Activated CD4-positive, alpha-beta T cell treated with anti-CD3 and anti-CD28 coated beads, Interleukin-2, Interleukin-6, amounts not matched to agents 100 ng/mL and 50 ng/mL, durations not matched to agents 16 hours and 8 hours (primary cell): ENCODE measurements at regions not wholly inside any gene's neighbourhood (a gene's known extent, or its start where the extent isn't known, plus 50 kb on each side); places are given as distances from the start of the nearest gene placed in this dataset.
A peak's percentile ranks its signal among the peaks of the same experiment; 100 is the strongest.
"Not testable (repeated sequence)": the region's sequence is repeated elsewhere in the genome, so short reads cannot be mapped to it uniquely, and the experiment has no call there.

Source experiments
- DNase-seq: peaks from one replicate; pipeline ENCODE4 v3.0.0-alpha.2; 2020

DNA sequence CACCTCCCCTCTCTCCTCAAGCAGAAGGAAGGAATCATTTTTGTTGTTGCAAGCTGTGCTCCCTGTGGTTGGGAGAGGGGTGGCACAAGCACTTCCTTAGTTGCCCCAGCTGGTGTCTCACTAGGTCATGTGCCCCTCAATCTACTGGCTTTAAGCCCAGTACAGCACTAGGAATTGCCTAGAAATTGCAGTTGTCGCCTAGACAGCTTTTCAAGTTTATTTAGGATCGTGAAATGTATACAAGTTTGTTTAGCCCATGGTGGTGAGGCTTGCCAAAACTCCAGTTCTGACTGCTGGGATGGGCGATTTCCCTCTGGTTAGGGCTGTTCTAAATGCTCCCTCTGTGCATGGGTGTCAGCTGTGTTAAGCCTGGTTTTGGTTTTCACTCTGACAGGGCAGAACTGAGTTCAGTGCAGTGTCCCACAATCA is 126.8 kb upstream of the ZNF644 start:
- DNase-seq: no peak

DNA sequence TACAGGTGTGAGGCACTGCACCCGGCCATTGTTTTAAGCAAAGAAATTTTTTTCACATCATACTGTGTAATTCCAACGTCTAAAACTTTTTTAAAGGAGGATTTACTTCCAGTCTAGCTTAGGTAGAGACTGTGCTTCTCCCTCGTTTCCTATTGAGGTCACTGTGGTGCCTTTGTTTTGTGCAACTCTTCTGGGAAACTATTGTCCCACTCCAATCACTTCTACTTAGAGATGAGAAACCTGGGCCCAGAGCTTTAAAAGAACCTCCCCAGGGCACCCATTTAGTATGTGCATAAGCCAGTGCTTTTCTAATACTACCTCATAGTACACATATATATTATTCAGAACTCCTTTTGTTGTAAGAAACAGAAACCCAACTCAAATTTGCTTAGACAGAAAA is 120.0 kb upstream of the ZNF644 start:
- no peak for DNase-seq

DNA sequence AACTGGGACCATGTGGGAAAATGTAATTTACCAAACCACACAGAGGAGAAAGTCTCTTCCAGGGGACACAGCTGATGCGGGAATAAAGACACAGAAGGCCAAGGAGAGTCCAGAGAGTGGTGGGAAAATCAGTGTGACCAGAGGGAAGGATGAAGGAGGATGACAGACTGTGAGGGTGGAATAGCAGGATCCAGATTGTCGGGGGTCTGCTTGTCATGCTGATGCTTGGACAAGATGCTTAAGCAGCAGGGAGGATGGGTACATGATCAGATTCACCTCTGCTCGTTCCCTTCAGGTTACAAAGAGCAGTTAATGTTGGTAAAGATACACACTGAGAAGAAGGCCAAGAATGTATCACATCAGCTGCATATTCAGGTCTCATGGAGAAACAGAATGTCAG is 117.1 kb upstream of the ZNF644 start:
- DNase-seq: no peak

DNA sequence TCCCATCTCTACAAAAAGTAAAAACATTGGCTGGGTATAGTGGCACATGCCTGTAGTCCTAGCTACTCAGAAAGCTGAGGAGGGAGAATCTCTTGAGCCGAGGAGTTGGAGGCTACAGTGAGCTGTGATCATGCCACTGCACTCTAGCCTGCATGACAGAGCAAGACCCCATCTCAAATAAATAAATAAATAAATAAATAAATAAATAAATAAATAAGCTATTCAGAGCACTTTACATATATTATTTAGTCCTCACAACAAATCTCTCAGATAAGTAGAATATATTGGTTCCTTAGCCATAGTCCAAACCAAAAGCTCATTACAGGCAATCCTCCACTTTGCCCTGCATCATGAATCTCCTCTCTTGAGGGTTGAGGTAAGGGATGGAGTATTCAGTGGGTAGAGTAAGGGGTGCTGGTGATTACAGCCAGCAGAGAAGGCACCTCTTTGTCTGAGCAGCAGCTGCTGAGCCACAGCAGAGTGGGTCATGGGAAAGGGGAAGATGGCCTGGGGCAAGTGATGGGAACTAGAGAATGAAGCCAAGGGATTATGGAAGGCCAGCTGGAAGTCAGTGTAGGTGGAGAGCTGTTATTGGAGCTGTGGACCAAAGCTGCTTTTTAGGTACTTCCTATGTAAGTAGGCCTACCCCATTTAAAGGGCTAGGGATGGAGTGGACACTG is 115.5 kb upstream of the ZNF644 start:
- no peak for DNase-seq

DNA sequence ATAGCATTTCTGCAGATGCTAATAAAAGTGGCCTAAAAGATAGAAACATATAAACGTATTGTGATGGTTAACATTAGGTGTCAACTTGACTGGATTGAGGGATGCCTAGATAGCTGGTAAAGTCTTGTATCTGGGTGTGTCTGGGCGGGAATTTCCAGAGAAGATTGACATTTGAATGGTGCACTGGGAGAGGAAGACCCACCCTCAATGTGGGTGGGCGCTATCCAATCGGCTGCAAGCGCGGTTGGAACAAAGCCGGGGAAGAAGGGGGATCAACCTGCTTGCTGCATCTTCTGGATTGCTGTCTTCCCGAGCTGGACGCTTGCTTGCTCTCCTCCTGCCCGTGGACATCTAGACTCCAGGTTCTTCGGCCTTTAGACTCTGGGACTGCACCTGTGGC is 114.0 kb upstream of the ZNF644 start:
- DNase-seq: no peak

DNA sequence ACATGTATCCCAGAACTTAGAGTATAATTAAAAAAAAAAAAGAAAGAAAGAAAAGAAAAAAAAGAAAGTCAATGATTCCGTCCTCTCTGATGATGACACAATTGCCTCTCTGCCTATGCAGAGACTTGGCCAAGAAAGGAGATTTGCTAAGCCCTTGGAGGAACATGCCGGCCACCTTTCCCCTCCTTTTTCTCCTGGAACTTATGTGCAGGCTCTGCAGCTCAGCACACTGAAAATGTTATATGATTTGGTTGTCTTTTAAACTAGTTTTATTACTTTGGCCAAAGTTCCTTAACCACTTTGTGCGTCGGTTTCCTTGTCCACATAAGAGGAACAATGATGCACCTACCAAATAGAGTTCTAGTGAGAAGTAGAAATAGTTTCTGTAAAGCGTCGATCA is 111.4 kb upstream of the ZNF644 start:
- DNase-seq: no peak

DNA sequence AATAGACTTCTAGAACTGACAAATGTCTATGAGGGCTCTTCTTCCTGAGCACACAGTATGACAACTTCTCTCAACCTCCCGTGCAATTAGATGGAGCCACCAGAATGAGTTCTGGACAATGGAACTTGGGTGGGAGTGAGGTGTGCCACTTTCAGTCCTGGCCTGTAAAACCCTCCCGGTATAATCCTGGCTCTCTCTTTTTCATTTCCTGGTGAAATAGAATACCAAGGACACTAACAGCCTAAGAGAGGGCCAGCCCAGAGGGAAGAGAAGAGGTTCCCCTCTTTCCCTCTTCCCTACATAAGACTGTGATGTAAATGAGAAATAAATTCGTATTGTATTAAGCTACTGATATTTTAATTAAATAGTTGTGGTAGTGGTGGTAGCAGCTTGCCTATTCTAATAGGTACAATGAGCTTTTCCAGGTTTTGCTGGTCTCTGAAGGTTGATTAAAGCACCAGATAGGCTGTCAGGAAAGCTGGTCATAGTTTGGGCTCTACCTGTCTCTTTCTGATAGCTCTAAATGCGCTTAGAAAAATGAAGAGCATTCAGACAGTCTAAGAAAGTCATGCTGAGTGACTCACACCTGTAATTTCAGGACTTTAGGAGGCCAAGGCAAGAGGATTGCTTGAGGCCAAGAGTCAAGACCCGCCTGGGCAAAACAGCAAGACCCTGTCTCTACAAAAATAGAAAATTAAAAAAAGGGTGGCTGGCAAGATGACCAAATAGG is 108.6 kb upstream of the ZNF644 start:
- no peak for DNase-seq

DNA sequence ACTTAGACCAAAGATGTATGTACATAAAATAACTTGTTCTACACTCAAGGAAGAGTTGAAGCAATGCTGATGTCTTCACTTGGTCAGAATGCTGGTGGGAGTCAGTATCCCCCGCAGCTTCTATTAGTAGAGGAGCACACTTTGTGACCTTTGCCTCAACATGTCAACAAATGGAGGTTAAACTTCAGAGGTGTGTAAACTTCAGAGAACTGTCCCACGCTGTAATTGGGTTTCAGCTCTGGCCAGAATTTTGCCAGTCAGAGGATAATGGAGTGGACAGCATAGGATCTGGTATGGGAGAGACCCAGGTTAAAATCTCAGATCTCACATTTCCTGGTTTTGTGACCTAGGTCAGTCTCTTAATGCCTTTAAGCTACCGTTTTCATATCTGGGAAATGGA is 107.6 kb upstream of the ZNF644 start:
- DNase-seq: no peak

DNA sequence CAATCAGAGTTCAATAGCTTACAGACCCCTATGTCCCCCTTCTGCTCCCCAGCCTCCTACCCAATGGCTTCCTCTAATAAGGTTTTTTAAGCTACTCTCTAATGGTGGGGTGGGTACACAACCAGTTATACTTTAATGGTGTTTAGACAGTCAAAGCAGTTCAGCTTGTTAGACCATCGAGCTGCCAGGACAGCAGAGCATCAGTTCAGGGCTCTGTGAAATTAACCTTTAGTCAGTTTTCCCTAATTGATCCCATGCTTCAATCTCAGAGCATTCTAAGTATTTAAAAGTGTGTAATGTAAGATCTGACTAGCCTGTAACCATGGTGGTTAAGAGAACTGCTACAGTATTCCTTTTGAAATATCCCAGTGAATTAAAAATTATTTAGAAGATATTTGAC is 107.2 kb upstream of the ZNF644 start:
- DNase-seq: no peak

DNA sequence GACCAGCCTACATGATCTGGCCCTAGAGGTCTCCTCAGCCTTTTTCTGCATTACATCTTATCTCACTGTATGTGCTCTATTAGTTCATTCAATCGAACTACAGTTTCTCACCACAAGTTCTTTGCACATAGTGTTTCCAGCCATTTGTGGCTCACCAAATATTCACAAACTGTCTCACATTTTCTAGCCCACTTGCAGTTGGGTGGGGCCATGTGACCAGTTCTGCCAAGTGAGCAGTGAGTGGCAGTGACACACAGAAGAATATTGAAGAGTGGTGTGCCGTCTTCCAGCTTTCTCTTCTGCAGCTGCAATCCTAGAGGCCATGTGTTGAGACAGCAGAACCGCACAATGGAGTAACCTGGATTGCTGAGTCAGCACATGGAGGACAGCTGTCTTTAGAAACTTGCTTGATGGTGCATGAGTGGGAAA is 103.2 kb upstream of the ZNF644 start:
- peak; percentile 82 for DNase-seq

DNA sequence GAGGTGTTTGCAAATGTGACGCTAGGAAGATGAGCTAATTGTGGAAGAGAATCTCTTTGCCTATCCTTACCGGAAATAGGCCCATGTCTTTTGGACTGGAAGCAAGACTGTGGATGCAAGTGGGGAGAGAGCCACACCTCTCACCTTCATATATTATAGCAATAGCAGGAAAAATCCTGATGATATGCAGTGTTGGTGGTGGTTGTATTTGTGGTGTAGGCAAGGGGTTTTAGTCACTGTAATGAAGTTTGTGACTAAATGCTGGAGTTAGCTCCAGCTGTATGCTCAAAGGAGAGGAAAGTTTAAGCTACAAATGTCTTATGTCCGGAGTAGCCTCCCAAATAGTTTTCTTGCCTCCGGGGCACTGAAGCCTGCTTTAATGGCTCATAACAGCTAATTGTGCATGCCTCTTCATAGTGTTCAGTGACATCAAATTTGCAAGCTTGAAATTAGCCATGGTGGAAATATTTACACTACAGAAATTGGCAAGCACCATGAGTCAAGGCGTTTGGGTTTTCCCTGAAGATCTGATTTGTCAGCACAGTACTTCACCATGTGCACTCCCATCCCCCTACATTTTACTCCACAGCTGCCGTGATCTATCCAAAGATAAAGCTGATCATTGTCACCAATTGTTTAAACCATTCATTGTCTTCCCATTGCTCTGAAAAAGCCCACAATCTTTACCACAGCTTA is 102.6 kb upstream of the ZNF644 start:
- DNase-seq: peak; percentile 83

DNA sequence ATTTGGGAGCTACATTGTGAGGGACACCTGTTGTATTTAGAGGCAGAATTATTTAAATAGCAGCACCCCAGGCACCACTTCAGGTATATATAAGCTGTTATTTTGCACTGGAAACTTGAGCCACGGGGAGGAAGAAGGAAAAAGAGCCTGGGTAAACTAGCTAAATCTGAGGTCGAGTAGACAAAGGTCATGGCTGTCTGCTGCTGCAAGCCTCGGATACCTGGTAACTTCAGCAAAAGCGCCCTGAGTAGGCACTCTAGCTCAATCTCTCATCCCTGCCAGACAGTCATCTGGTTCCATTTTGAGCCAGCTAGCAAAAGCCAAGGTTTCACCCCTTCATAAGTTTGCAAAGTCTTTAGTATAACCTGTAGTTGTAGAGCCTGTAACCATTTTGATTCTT is 101.9 kb upstream of the ZNF644 start:
- peak; percentile 50 for DNase-seq

DNA sequence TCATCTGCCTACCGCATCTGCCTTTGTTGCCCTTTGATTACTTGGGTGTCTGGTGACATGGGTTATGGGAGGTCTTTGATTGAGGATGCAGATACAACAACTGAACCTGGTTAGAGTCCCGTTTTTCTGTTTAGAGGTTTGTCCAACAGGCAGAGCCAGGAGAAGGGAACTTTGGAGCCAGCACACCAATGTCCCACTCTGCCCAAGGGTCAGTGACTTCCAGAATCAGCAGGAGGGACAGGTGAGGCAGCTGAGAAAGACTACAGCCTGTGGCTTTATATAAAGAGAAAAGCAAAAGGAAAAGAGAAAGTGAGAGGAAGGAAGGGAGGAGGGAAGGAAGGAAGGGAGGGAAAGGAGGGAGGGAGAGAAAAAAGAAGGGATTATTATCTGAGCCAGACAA is 101.5 kb upstream of the ZNF644 start:
- DNase-seq: no peak

DNA sequence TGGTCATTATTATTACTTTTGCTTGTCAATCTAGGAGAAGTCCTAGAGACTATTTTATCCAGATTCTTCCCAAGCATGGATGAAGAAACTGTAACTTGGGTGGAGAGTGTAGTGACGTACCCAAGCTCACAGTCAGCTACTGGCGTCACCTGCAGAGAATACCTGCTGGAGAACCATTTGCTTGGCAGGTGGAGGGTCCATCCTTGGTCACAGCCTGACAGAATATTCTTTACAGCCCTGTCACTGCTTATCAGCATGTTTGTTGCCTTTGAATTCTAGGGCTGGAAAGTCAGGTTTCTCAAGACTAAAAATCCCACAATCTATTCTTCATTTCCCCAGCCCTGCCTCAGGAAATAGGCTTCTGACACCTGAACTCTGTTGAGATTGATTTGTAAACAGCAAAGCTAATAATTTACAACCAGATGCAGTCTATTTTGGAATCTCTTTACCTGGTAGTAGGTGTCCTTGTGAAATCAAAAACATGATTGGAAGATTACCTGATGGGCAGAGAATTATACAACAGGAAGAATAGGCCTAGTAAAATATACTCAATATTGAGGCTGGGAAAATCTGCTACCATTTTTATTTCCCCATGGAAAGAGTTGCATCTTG is 100.4 kb upstream of the ZNF644 start:
- no peak for DNase-seq

DNA sequence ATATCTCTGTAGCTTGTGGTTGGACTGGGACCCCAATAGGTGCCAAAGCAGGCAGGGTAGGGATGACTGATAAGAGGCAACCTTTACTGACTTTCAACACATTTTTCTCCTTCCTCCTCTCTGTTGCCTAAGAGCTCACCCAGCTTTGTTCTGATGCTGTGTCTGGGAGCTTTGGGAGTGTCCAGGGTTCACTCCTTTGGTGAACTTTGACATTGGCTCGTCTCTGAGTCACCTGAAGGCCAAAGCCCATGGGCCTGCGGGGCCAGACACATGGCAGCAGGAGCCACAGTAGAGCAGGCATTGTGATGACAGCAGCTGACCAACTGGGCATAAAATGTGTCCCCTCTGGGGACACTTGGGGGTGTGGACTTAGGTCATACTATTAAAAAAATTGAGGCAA is 99.5 kb upstream of the ZNF644 start:
- DNase-seq: no peak

DNA sequence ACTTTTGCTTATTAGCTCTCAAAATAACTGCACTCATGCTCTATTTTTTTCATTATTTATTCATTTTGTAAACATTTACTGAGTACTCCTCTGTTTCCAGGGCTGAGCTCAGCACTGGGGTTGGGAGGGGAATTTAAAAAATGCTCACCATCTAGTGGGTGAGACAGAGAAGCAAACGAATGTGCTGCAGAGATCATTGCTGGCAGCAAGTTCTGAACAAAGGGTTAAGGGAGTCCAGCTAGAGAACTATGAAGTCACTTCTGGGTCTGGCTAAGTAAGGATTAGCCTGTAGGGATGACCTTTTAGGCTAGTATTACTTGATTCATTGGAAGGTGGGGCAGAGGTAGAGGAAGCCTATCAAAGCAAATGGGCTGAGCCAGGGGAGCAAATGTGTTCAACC is 99.1 kb upstream of the ZNF644 start:
- DNase-seq: no peak

DNA sequence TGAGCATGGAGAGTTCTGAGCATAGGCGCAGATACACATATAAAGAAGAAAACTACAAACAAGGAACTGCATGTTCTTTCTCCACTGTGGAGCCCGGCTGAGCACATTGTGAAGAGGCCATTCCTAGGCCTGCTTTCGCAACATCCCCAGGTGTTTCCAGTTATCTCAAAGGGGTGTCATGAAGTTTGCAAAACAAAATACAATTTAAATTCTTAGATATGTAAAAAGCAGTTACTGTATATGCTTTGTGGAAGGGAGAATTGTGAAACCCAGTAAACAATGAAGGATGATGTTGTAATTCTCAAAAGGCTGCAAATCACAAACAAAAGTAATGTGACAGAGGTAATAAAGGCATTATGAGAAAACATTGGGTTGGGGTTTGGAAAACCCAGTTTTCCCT is 98.6 kb upstream of the ZNF644 start:
- DNase-seq: no peak

DNA sequence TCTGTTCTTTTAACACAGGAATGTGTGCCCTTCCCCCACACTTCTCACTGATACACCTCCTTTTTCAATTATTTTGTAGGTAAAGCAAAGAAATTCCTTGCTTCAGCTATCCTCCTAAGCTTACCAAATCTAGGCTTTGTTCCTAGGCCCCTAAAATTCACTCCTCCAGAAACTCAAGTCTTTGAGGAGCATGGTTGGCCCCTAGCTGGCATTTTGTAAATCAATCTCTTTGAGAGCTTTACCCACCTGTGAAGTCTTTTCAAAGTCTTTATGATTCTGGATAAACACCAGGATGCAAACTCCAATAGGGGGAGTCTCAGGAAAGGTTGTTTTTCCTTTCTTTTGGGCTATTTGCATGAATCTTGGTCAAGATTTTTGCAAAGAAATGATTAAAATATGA is 82.9 kb upstream of the ZNF644 start:
- DNase-seq: no peak

DNA sequence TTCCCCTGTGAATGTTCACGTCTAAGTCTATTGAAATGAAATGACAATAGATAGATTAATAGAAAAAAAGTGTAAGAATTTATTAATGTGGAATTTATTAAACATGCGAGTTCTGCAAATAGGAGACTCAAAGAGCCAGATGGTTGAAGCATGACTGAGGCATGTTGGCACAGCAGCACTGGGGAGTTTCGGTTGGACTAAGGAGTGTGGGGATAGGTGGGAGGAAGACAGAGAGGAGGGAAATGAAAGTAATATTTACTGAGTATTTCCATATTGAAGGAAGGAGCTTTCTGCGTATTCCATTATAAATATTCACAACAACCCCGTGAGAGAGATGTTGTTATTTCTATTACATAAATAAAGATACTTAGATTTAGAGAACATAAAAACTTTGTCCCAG is 79.5 kb upstream of the ZNF644 start:
- no peak for DNase-seq

DNA sequence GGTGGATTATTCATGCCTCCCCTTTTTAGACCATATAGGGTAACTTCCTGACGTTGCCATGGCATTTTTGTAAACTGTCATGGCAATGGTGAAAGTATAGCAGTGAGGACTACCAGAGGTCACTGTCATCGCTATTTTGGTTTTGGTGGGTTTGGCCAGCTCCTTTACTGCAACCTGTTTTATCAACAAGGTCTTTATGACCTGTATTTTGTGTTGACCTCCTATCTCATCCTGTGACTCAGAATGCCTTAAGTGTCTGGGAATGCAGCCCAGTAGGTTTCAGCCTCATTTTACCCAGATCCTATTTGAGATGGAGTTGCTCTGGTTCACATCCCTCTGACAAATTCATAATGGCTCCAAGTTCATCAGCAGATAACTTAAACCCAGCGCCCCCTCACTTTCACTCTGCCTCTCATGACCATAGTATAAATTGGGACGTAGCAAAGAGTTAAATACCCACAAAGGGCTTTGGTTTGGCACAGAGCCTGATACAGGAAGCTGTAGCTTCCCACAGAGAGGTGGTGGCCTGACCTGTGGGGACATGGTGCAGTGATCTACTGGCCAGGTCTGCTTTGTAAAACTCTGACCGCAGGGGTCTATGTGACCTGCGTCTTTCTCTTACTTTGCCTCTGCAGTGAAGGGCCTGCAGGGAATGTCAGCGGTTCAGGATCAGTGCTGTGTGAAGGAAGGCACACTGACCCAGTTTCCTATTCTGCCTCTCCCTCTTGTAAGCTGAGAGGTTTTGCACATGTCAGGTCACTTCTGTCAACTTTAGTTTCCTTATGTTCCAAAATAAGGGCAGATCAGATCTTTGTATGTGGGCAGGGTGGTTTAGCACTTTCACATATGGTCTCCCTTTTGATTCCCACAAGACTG is 78.1 kb upstream of the ZNF644 start:
- DNase-seq: no peak

DNA sequence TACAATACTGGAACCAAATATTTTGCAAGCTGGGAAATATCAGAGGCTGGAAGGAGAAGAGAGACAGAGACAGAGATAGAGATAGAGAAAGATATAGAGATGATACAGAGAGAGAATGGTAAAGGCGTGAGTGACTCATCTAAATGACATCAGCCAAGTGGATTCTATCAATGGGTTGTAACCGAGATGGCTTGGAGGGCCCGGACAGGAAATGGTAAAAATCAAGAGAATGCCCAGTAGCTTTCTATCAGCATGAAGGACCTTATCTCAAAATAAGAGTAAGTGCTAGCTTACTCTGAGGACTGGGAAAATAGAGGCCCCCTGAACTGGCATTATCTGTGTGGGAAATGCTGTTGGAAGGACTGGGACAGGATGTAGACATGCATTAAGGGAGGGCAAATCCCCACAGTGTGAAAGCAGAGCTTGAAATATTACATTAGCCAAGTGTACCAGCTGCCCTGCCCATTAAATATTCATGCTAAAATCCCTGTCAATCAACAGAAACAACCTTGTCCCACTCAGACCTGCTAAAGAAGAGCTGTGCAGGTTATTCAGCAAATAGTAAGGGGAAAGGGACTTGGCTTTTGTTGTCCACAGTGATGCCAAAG is 76.6 kb upstream of the ZNF644 start:
- no peak for DNase-seq

DNA sequence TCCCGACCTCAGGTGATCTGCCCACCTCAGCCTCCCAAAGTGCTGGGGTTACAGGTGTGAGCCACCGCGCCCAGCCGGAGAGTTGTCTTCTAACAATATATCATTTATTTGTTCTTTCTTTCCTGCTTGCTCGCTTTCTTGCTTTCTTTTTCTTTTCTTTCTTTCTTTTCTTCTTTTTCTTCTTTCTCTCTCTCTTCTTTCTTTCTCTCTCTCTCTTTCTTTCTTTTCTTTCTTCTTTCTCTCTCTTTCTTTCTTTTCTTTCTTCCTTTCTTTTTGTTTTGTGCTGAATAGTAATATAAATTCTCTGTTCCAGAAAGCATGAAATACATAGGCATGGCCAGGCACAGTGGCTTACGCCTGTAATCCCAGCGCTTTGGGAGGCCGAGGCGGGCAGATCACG is 73.5 kb upstream of the ZNF644 start:
- not testable (repeated sequence) for DNase-seq
